ENCODE measurements at regions not wholly inside any gene's neighbourhood (a gene's known extent, or its start where the extent isn't known, plus 50 kb on each side); places are given as distances from the start of the nearest gene placed in this dataset.

GRCh38 chr4:177163532-177163931, 146.1 kb upstream of the NEIL3 start:
- Histone ChIP-seq H3K4me1 (ENCODE audit: insufficient read depth, low read length) (no peaks in the 10 kb centered on the region), H3K9me3 (ENCODE audit: insufficient read depth, low read depth, low read length) (no peaks in the 10 kb centered on the region), H3K27ac (ENCODE audit: low read length) (no peak overlapping the region), H3K27me3 (ENCODE audit: insufficient read depth, low read length) (no peaks in the 10 kb centered on the region), H3K4me3 (ENCODE audit: low read length) (no peak overlapping the region), H3K36me3 (ENCODE audit: insufficient read depth, low read depth, low read length) (no peaks in the 10 kb centered on the region), H3K9ac (ENCODE audit: low read depth, low read length) (no peak overlapping the region)

- Histone ChIP-seq H3K27ac (ENCODE audit: low read length) (no peak overlapping the region), H3K4me3 (ENCODE audit: low read length) (no peak overlapping the region), H3K4me1 (ENCODE audit: insufficient read depth, low read length) (no peaks in the 10 kb centered on the region), H3K9me3 (ENCODE audit: insufficient read depth, low read depth, low read length) (no peaks in the 10 kb centered on the region), H3K9ac (ENCODE audit: low read depth, low read length) (no peak overlapping the region), H3K27me3 (ENCODE audit: insufficient read depth, low read length) (no peaks in the 10 kb centered on the region), H3K36me3 (ENCODE audit: insufficient read depth, low read depth, low read length) (no peaks in the 10 kb centered on the region)
Observed at GRCh38 chr4:177171588-177171987, 138.1 kb upstream of the NEIL3 start.

- no peaks in the 10 kb centered on the region for H3K9me3 ChIP-seq (ENCODE audit: insufficient read depth, low read depth, low read length)
- H3K36me3 ChIP-seq (ENCODE audit: insufficient read depth, low read depth, low read length): no peaks in the 10 kb centered on the region
- no peak overlapping the region for H3K27ac ChIP-seq (ENCODE audit: low read length)
- no peak overlapping the region for H3K9ac ChIP-seq (ENCODE audit: low read depth, low read length)
- no peaks in the 10 kb centered on the region for H3K4me1 ChIP-seq (ENCODE audit: insufficient read depth, low read length)
- no peak overlapping the region for H3K4me3 ChIP-seq (ENCODE audit: low read length)
- H3K27me3 ChIP-seq (ENCODE audit: insufficient read depth, low read length): no peaks in the 10 kb centered on the region
Observed at GRCh38 chr4:177175473-177175872, 134.2 kb upstream of the NEIL3 start.

GRCh38 chr4:177177541-177178081, 132.1 kb upstream of the NEIL3 start:
- Histone ChIP-seq H3K27me3 (ENCODE audit: insufficient read depth, low read length) (no peaks in the 10 kb centered on the region), H3K9me3 (ENCODE audit: insufficient read depth, low read depth, low read length) (no peaks in the 10 kb centered on the region), H3K9ac (ENCODE audit: low read depth, low read length) (no peak overlapping the region), H3K27ac (ENCODE audit: low read length) (no peak overlapping the region), H3K4me1 (ENCODE audit: insufficient read depth, low read length) (no peaks in the 10 kb centered on the region), H3K36me3 (ENCODE audit: insufficient read depth, low read depth, low read length) (no peaks in the 10 kb centered on the region), H3K4me3 (ENCODE audit: low read length) (no peak overlapping the region)

GRCh38 chr4:177178246-177178645, 131.4 kb upstream of the NEIL3 start:
- Histone ChIP-seq H3K27me3 (ENCODE audit: insufficient read depth, low read length) (no peaks in the 10 kb centered on the region), H3K9ac (ENCODE audit: low read depth, low read length) (no peak overlapping the region), H3K9me3 (ENCODE audit: insufficient read depth, low read depth, low read length) (no peaks in the 10 kb centered on the region), H3K36me3 (ENCODE audit: insufficient read depth, low read depth, low read length) (no peaks in the 10 kb centered on the region), H3K4me3 (ENCODE audit: low read length) (no peak overlapping the region), H3K4me1 (ENCODE audit: insufficient read depth, low read length) (no peaks in the 10 kb centered on the region), H3K27ac (ENCODE audit: low read length) (no peak overlapping the region)

GRCh38 chr4:177182166-177182565, 127.5 kb upstream of the NEIL3 start:
- Histone ChIP-seq H3K9me3 (ENCODE audit: insufficient read depth, low read depth, low read length) (no peaks in the 10 kb centered on the region), H3K27me3 (ENCODE audit: insufficient read depth, low read length) (no peaks in the 10 kb centered on the region), H3K36me3 (ENCODE audit: insufficient read depth, low read depth, low read length) (no peaks in the 10 kb centered on the region), H3K4me3 (ENCODE audit: low read length) (no peak overlapping the region), H3K9ac (ENCODE audit: low read depth, low read length) (no peak overlapping the region), H3K4me1 (ENCODE audit: insufficient read depth, low read length) (peaks cover 5% of the 10 kb centered on the region; the same call in 1 of the 2 replicates), H3K27ac (ENCODE audit: low read length) (no peak overlapping the region)

GRCh38 chr4:177182728-177183127, 126.9 kb upstream of the NEIL3 start:
- Histone ChIP-seq H3K9me3 (ENCODE audit: insufficient read depth, low read depth, low read length) (no peaks in the 10 kb centered on the region), H3K9ac (ENCODE audit: low read depth, low read length) (no peak overlapping the region), H3K27ac (ENCODE audit: low read length) (no peak overlapping the region), H3K4me3 (ENCODE audit: low read length) (no peak overlapping the region), H3K27me3 (ENCODE audit: insufficient read depth, low read length) (no peaks in the 10 kb centered on the region), H3K4me1 (ENCODE audit: insufficient read depth, low read length) (peaks cover 5% of the 10 kb centered on the region; the same call in 1 of the 2 replicates), H3K36me3 (ENCODE audit: insufficient read depth, low read depth, low read length) (no peaks in the 10 kb centered on the region)

GRCh38 chr4:177185151-177185550, 124.5 kb upstream of the NEIL3 start:
- H3K27ac ChIP-seq (ENCODE audit: low read length): no peak overlapping the region
- no peaks in the 10 kb centered on the region for H3K27me3 ChIP-seq (ENCODE audit: insufficient read depth, low read length)
- H3K4me3 ChIP-seq (ENCODE audit: low read length): no peak overlapping the region
- no peaks in the 10 kb centered on the region for H3K36me3 ChIP-seq (ENCODE audit: insufficient read depth, low read depth, low read length)
- peaks cover 12% of the 10 kb centered on the region; the same call in 1 of the 2 replicates for H3K4me1 ChIP-seq (ENCODE audit: insufficient read depth, low read length)
- no peak overlapping the region for H3K9ac ChIP-seq (ENCODE audit: low read depth, low read length)
- no peaks in the 10 kb centered on the region for H3K9me3 ChIP-seq (ENCODE audit: insufficient read depth, low read depth, low read length)

- no peak overlapping the region for H3K4me3 ChIP-seq (ENCODE audit: low read length)
- no peaks in the 10 kb centered on the region for H3K9me3 ChIP-seq (ENCODE audit: insufficient read depth, low read depth, low read length)
- no peak overlapping the region for H3K9ac ChIP-seq (ENCODE audit: low read depth, low read length)
- peaks cover 12% of the 10 kb centered on the region; the same call in 1 of the 2 replicates for H3K4me1 ChIP-seq (ENCODE audit: insufficient read depth, low read length)
- no peak overlapping the region for H3K27ac ChIP-seq (ENCODE audit: low read length)
- no peaks in the 10 kb centered on the region for H3K27me3 ChIP-seq (ENCODE audit: insufficient read depth, low read length)
- H3K36me3 ChIP-seq (ENCODE audit: insufficient read depth, low read depth, low read length): no peaks in the 10 kb centered on the region
Observed at GRCh38 chr4:177185579-177185978, 124.1 kb upstream of the NEIL3 start.

- no peak overlapping the region for H3K9ac ChIP-seq (ENCODE audit: low read depth, low read length)
- H3K27me3 ChIP-seq (ENCODE audit: insufficient read depth, low read length): no peaks in the 10 kb centered on the region
- no peaks in the 10 kb centered on the region for H3K9me3 ChIP-seq (ENCODE audit: insufficient read depth, low read depth, low read length)
- peaks cover 12% of the 10 kb centered on the region; the same call in 1 of the 2 replicates for H3K4me1 ChIP-seq (ENCODE audit: insufficient read depth, low read length)
- H3K36me3 ChIP-seq (ENCODE audit: insufficient read depth, low read depth, low read length): no peaks in the 10 kb centered on the region
- no peak overlapping the region for H3K4me3 ChIP-seq (ENCODE audit: low read length)
- no peak overlapping the region for H3K27ac ChIP-seq (ENCODE audit: low read length)
Observed at GRCh38 chr4:177187371-177187770, 122.3 kb upstream of the NEIL3 start.

- Histone ChIP-seq H3K4me1 (ENCODE audit: insufficient read depth, low read length) (peaks cover 7% of the 10 kb centered on the region; the same call in 1 of the 2 replicates), H3K36me3 (ENCODE audit: insufficient read depth, low read depth, low read length) (no peaks in the 10 kb centered on the region), H3K27me3 (ENCODE audit: insufficient read depth, low read length) (no peaks in the 10 kb centered on the region), H3K4me3 (ENCODE audit: low read length) (0 out of 2 replicates have a peak overlapping the region, but pooled peaks have one; percentile 5), H3K9ac (ENCODE audit: low read depth, low read length) (peak overlapping the region; percentile 43; the same call in 1 of the 2 replicates), H3K9me3 (ENCODE audit: insufficient read depth, low read depth, low read length) (peaks cover 1% of the 10 kb centered on the region), H3K27ac (ENCODE audit: low read length) (peak overlapping the region; percentile 6)
Observed at GRCh38 chr4:177190995-177191580, 118.6 kb upstream of the NEIL3 start.

GRCh38 chr4:177191586-177191985, 118.1 kb upstream of the NEIL3 start:
- peaks cover 6% of the 10 kb centered on the region for H3K9me3 ChIP-seq (ENCODE audit: insufficient read depth, low read depth, low read length)
- no peaks in the 10 kb centered on the region for H3K27me3 ChIP-seq (ENCODE audit: insufficient read depth, low read length)
- H3K36me3 ChIP-seq (ENCODE audit: insufficient read depth, low read depth, low read length): no peaks in the 10 kb centered on the region
- H3K4me3 ChIP-seq (ENCODE audit: low read length): 0 out of 2 replicates have a peak overlapping the region, but pooled peaks have one; percentile 5
- H3K9ac ChIP-seq (ENCODE audit: low read depth, low read length): no peak overlapping the region
- peaks cover 7% of the 10 kb centered on the region; the same call in 1 of the 2 replicates for H3K4me1 ChIP-seq (ENCODE audit: insufficient read depth, low read length)
- no peak overlapping the region for H3K27ac ChIP-seq (ENCODE audit: low read length)

All from iPS-20b (cell line).